HG02870 (cell line): ENCODE measurements at regions not wholly inside any gene's neighbourhood (a gene's known extent, or its start where the extent isn't known, plus 50 kb on each side); places are given as distances from the start of the nearest gene placed in this dataset.

Experiments used
- ATAC-seq: cut with Tn5 transposase; IDR thresholded peaks from one replicate; pipeline ENCODE4 v1.9.1; 2021; ENCODE audit warnings: mild to moderate bottlenecking, moderate library complexity; ENCODE audit not compliant: unreplicated experiment

DNA sequence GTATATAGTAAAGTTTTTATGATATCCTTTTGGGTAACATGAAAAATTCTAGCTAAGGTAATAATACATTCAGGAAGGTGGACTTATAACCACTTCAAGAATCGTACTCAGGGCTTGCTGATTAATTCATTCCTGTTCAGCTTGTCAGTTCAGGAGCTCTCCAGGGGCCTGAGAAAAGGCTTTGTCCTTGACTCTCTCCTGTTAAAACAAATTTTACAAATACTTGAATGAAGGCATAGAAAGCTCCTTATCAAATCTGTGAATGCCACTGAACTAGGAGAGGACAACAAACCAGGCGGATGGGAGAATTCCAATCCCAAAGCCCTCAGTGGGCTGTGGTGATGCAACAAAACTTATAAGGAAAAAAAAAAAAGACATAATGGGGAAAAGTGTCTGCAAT, 354.5 kb upstream of the ZMIZ1 start:
- ATAC-seq = no peak

DNA sequence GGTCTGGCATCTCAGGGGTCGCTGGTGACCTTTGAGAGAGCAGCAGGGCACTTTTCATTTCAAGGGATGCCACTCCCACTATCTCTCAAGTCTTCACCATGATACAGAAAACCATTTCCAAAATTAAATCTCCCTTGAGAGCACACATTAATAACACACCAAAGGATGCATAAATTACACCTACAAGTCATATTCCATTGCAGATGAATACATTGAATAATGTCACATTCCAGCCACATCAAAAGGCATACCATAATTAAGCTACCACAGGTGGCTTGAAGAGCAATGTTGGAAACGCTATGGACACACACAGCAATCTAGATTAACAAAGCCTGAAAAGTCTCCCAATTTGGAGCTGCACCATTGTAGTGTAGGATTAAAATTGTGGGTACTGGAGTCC, 353.3 kb upstream of the ZMIZ1 start:
- ATAC-seq = no peak

DNA sequence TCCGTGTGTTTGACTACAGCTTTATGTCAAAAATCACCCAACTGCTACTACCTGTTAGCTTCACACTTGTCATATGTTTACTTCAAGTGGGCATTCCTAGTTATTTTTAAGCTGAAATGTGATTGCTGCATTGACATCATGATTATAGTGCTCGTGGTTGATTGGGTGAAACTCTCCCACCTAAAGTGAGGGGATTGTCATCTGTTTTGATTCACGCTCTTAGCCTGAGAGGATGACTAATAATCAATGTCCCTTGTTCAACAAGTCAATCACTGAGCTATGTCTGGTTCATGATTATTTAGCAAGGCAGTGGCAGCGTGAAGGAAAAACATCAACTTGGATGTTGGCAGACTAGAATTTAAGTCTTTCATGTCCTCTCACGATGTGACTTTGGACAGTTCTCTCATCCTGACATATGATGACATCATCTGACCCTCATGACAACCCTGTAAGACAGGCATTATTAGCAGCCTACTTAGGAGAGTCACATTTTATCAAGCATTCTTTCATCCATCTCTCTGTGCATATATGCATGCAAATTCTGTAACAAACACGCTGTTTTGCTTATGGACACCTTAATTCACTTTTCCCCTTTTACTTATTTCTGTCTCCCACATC, 352.6 kb upstream of the ZMIZ1 start:
- ATAC-seq = no peak

DNA sequence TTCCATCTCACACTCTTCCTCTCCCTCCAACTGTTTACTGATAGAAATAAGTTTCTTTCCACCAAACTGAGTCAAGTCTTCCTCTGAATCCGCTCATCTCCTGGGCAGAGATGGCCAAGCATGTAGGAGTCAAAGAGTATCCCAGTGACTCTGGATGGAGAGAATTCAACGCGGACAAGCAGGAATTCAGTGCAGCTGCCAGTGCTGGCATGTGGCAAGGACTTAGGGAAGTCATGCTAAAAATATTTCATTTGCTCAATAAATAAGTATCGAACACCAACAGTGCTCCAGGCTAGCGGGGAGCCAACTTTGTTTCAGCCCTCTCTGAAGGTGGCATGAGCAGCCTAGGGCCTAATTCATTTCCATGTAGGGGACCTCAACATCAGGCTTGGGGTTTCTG, 351.6 kb upstream of the ZMIZ1 start:
- no peak for ATAC-seq

DNA sequence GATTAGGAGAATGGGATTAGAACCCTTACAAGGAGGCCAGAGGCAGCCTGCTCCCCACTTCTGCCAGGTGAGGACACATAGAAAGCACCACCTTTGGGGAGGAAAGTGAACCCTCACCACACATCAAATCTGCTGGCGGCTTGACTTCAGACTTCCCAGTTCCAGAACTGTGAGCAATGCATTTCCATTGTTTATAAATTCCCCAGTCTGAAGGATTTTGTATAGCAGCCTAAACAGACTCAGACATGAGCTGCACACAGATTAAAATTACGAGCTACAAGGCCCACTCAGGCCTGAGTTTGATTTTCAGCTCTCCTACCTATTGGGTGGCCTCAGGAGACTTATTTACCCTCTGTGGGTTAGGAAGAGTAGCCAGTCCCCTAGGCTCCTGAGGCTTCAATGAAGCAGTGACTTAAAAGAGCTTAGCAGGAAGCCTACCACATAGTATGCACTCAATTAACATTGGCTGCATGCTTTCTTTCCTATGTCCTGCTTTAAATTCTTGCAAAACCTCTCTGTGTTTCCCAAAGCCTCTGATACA, 350.7 kb upstream of the ZMIZ1 start:
- no peak for ATAC-seq

DNA sequence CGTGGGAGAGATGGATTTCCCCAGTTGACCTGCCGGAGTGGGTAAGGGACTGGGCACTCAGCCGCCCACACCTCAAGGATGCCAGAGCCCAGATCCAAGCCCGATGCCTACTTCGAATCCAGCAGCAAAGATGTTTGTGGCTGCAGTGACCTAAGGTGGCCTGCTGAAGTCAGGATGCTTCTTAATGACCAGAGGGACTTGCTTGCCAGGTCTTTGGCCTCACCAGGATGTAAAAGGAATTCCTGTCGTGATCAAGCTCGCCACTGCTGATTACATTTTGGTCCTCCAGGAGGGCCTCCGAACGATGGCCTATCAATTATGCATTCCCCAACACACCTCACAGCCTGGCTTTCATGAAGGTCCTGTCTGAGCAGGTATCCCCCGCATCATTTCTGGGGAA, 349.5 kb upstream of the ZMIZ1 start:
- no peak for ATAC-seq

DNA sequence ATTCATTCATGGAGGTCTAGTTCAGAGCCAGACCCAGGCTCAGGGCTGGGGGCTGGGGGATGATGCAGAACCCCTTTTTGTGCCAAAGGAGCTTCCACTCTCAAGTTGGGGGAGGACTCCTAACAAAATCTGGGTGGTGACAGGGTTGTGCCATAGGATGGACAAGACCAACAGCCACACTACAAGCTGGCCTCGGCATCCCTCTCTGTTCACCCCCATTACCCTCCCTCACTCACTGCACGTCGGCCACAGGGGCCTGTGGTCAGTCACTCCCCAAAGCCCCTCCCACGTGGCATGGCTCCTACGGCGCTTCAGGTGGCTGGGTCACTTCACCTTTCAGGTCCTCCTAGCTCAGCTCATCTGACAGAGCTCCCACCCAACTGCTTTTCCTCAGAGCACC, 348.7 kb upstream of the ZMIZ1 start:
- no peak for ATAC-seq

DNA sequence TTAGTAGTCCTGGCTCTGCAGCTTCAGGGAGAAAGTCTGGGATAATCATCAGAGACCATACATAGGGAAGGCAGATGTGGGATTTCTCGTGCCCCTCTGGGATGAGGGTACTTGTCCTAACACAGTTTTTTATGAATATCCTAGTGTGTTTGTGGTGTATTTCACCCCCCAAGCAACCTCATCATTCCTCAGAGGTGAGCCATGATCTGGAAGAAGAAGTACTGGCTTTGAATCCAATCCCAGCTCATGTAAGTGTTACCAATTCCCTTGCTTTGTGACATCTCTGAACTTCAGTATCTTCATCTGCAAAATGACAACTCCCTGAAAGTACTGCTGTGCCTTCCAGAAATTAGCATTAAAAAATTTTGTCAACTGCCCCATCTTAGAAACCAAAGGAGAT, 347.5 kb upstream of the ZMIZ1 start:
- no peak for ATAC-seq

DNA sequence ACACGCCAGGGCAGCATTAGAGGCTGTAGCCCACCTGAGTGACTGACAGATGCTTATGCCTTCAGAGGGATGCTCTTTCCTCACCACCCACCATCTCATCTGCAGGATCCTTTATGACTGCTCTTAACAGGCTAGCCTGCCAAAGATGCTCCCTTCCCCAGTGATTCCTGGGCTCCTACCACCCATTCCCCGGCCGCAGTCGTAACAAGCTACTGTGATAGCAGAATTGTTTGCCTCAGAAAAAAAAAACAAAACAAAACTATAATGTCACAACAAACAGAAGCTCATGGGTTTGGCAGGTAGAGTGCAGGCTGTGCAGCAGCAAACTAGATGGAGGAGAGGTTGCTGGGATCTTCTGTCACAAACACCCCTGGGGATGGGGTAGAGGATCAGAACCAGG, 343.9 kb upstream of the ZMIZ1 start:
- ATAC-seq = no peak

DNA sequence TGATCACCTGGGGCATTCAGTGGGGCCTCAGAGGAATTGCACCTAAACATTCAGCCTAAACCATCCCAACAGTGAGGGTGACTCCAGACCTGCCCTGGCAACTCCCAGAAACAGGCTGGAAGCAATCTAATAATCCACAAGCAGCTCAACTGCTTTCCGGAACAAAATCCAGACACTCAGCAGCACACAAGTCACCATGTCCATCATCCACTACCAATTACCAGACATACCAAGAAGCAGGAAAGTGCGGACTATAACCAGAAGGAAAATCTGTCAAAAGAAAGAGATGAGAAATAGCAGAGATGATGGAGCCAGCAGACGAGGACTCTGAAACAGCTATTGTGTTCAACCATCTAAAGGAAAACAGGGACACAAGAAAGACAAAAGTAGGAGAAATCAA, 342.6 kb upstream of the ZMIZ1 start:
- ATAC-seq = no peak

DNA sequence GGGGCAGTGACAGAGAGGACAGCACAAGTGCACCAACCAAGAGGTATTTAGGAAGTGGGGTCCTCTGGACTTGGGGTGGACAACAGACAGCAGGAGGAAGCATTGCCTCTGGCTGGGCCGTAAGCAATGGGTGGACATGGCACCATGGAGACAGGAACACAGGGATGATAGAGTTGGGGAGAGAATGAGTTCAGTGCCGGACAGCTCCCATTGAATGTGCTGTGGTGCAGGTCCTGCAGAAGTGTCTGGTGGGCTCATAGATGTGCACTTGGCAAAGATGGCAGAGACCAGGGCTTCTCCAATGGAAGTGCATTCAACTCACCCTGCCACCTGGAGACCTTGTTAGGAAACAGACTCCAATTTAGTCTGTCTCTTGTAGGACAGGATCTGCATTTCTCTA, 341.5 kb upstream of the ZMIZ1 start:
- ATAC-seq = no peak

DNA sequence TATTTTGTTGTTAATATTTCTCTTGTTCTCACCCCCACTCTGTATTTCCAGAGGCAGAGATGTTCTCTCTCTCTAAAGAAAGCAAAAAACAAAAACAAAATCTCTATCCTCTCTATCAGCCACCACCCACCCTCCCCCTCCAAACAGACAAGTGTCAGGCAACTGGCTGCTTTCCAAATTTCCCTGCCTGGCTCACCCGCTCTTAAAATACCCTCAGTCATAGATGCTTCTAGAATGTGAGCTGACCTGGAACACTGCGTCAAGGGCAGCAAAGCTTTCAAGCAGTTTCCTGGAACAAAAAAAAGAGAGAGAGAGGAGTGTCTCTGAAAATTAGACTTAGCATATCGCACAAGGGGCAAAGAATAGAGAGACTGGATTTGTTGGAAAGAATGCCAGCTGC, 341.0 kb upstream of the ZMIZ1 start:
- ATAC-seq = no peak

DNA sequence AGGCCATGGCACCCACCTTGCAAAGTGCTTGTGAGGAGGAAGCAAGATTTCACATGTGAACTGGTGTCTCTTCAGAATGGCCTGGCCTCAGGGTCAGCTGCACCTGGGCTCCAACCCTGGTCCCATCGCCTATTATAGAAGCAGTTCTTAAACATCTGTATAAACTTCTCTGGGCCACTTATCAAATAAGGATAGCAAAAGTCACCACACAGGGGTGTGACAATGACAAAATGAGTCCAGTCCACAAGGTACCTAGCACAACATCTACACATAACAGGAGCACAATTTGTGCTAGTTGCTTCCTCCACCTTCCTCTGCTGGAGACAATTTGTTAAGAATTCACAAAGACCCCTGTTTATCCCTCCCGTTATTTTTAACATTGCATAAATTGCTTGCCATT, 340.6 kb upstream of the ZMIZ1 start:
- no peak for ATAC-seq

DNA sequence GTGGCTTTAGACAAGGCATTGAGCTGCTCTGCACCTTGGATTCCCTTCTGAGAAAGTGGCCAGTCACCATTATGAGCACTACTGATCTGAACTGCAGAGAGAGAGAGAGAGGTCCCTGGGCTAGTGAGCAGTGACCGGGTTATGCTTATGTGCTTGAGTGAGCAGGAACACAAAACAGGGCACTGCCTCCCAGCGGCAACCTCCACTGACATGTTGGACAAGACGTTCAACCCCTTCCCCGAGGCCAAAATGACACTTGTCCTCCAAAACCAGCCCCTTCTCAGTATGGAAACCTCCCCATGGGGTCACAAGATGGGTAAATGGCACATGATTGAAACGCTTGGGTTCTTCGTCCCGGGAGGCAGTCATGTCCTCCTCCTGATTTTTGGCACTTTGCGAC, 339.4 kb upstream of the ZMIZ1 start:
- no peak for ATAC-seq

DNA sequence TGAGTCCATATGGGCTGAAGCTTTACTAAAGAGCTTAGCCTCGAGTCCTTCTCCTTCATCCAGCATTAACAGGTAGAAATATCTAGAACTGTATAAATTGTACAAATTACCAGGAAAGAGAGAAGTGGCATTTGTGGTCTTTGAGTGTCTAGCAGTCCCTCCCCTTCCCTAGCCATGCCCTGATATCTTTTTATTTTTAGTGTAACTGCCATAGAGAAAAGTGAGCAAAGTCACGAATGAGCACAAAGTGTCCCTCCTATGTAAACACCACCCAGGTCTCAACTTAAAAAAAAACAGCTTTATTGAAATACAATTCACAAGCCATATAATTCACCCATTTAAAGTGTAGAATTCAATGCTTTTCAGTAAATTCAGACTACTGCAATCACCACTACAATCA, 339.0 kb upstream of the ZMIZ1 start:
- ATAC-seq = no peak

DNA sequence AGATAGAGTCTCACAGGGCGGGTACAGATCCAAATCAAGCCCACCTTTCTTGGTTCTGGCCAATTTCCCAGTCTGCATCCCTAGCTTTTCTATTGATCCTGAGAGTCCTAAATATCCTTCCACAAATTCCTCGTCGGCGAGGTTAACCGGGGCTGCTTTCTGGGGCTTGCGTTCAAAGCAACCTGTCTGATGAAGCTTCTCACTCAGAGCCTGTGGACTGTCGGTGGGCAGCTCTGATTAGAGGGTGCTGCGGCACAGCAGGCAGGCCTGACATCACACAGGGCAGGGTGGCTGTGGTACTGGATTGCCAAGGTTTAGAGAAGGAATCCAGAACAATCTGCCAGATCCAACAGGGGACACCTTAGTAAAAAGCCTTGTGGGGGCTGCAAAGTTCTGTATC, 338.0 kb upstream of the ZMIZ1 start:
- ATAC-seq = no peak

DNA sequence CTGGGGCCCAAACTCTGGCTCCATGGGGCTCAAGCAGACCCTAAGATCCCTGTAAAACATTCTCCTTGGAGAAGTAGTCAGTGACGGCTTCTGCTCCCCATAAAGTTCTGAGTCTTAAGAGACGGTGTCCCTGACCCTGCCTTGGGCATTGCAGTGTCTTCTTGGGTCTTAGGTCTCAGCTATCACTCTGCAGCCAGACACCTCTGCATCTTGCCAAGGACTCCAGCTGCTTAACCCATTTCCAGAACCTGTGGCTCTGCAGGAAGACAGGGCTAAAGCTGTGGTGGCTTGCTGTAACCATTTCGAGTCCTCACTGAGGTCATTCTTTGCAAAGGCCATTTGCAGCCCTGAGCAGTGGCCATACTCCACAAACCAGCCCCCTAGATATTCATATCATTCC, 337.1 kb upstream of the ZMIZ1 start:
- no peak for ATAC-seq

DNA sequence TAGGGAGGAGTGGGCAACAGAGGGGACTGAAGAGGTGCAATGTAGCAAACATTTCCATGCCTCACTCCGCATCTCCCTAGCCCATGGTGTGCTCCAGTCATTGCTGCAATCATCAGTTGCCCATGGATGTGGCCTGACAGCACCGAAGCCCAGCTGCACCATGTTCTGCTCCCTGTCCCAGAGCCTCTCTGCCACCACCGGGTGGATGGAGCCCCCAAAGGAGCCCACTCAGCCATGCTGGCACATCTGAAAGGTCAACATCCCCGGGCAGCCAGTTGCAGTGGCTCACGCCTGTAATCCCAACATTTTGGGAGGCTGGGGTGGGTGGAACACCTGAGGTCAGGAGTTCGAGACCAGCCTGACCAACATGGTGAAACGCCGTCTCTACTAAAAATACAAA, 336.4 kb upstream of the ZMIZ1 start:
- no peak for ATAC-seq

DNA sequence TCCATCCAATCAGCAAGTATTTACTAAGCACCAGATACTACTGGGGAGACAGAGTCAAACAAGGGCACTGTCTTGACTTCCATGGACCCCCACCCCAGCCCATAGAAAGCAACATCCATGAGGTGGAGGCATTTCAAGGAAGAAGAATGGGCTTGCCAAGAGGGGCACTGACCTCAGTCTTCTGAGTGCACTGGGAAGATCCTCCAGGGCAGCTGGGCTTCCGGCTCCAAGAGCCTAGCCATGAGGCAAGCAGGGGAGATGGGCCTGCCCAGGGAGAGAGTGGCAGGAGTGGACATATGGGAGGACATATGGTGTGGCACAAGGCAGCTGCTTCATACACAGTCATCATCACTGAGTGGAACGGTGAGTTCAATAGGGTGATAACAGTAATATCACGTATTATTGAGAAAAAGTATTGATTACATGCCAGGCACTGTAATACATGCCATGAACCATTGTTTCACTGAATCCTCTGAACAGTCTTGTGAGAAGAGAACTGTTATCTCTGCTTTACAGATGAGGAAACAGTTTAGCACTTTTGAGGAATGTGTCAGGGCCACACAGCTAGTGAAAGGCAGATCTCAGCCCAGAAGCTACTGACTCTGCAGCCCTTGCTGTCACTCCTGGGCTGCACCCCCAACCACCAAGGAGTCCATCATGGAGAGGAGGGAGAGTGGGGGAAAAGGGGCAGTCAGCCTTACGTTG, 331.7 kb upstream of the ZMIZ1 start:
- no peak for ATAC-seq

DNA sequence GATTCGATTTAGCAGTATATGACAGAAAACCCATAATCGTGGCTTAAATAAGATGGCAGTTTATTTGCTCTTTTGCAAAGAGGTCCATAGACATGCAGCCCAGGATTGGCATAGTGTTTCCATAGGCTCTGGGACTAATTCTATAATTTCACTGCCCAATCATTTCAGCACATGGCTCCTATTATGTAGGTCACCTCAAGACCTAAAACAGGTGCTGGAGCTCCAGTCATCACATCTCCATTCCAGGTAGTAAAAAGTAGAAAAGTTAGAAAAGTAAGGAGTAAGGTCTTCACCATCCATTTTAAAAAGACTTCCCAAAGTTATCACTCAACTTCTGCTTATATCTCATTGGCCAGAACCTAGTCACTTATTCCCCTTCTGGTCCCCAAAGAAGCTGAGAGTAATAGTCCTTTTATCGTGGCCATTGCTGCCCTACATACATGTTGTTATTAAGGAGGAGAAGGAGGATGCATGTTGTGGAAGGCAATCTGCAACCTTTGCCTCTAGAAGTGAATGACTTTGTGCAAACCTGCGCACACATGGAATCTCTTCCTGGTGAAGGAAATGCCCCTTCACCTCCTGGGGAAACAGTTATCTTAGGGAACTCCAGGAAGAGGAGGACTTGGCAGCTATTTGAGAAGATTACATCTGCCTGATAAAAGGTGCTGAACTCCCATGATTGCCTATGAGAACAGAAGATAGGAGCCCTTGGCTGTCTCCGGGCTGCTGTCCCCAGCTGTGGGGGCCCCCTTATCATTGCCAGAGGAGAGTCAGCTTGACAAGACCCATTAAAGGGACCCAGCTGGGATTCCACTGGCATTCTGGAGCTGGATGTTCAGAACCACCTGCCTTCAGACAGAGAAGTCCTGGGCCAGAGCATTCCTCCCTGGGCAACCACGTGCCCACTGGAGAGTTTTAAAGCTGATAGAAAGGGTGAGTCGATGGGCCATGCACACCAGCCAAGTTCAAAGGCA, 330.6 kb upstream of the ZMIZ1 start:
- ATAC-seq = no peak

DNA sequence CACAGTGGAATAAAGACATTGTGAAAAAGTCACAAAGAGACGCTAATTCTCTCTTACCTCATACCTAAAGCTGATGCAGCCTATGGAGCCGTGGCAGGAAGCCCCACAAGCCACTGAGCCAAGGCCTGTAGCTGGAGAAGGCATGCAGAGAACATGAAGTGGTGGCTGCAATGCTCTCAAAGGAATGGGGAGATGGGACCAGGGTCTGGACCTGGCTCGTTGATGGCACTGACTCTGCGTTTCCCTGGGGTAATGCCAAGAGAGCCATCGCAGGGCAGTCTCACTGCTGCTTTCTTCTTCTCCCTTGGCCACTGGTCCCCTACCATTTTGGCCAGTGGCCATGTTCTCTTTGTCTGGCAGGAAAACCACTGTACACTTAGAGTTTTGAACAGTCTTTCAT, 329.9 kb upstream of the ZMIZ1 start:
- ATAC-seq = no peak
